IMR-90 (cell line): ENCODE measurements at regions not wholly inside any gene's neighbourhood (a gene's known extent, or its start where the extent isn't known, plus 50 kb on each side); places are given as distances from the start of the nearest gene placed in this dataset.

Experiments used
- ATAC-seq: fragments of 200-7000 bp; cut with Tn5 transposase; 2 replicates; pipeline ENCODE4 v1.9.1; 2020; ENCODE audit warnings: low read depth, mild to moderate bottlenecking, moderate library complexity
- BruUV-seq: library from RNA; stranded (reverse); fragments of 400-500 nt; replicated peaks from 2 replicates; lab custom pipeline; 2021; lab: Mats Ljungman, UMichigan
- CTCF ChIA-PET: fragments of 300-600 bp; formaldehyde crosslinking; extraction: SDS; loops from one replicate; lab custom pipeline; 2021; ENCODE audit warnings: antibody characterized with exemption; lab: Yijun Ruan, JAX
- POLR2A ChIA-PET: fragments of 300-600 bp; sonication (Branson Sonifier 250); formaldehyde crosslinking; loops from one replicate; lab custom pipeline; 2022; ENCODE audit warnings: antibody characterized with exemption; ENCODE audit not compliant: unreplicated experiment; lab: Charles Lee
- DNase-seq: peaks from one replicate; pipeline ENCODE4 v3.0.0; 2013
- H2AFZ ChIP-seq: replicated peaks from 2 replicates; pipeline ENCODE3; 2013; ENCODE audit warnings: low read length, mild to moderate bottlenecking; ENCODE audit not compliant: poor library complexity
- H2AK5ac ChIP-seq: 2 replicates; pipeline ENCODE4 v1.6.1; 2013; ENCODE audit warnings: low read depth, low read length, inconsistent platforms
- H2AK9ac ChIP-seq: replicated peaks from 2 replicates; pipeline ENCODE3; 2013; ENCODE audit warnings: mild to moderate bottlenecking, low read depth, low read length, moderate library complexity; ENCODE audit not compliant: poor library complexity
- H2BK120ac ChIP-seq: 2 replicates; pipeline ENCODE4 v1.6.1; 2013; ENCODE audit warnings: low read depth, low read length, inconsistent platforms
- H2BK15ac ChIP-seq: 3 replicates; pipeline ENCODE4 v1.6.1; 2013; ENCODE audit warnings: low read depth, low read length, inconsistent platforms
- H2BK20ac ChIP-seq: 2 replicates; pipeline ENCODE4 v1.6.1; 2013; ENCODE audit warnings: low read depth, mild to moderate bottlenecking, inconsistent platforms, low read length, moderate library complexity
- H2BK5ac ChIP-seq: 2 replicates; pipeline ENCODE4 v1.6.1; 2013; ENCODE audit warnings: mild to moderate bottlenecking, low read depth, low read length, inconsistent platforms; ENCODE audit not compliant: poor library complexity, severe bottlenecking
- H3K14ac ChIP-seq: replicated peaks from 2 replicates; pipeline ENCODE4 v1.6.1; 2013; ENCODE audit warnings: low read depth, low read length, inconsistent platforms
- H3K18ac ChIP-seq: 2 replicates; pipeline ENCODE4 v1.6.1; 2013; ENCODE audit warnings: low read depth, low read length, control low read depth
- H3K23ac ChIP-seq: 2 replicates; pipeline ENCODE4 v1.6.1; 2013; ENCODE audit warnings: low read depth, low read length, inconsistent platforms
- H3K27ac ChIP-seq: 2 replicates; pipeline ENCODE4 v1.5.1; 2013; ENCODE audit warnings: mild to moderate bottlenecking, control low read depth, low read length; ENCODE audit not compliant: insufficient read depth
- H3K27me3 ChIP-seq: 2 replicates; pipeline ENCODE4 v1.6.1; 2013; ENCODE audit warnings: low read length; ENCODE audit not compliant: control insufficient read depth, insufficient read depth
- H3K36me3 ChIP-seq: 2 replicates; pipeline ENCODE4 v1.6.1; 2013; ENCODE audit warnings: low read length, mixed read lengths; ENCODE audit not compliant: control insufficient read depth, insufficient read depth
- H3K4ac ChIP-seq: 2 replicates; pipeline ENCODE4 v1.6.1; 2013; ENCODE audit warnings: low read depth, low read length, inconsistent platforms
- H3K4me1 ChIP-seq: 2 replicates; pipeline ENCODE4 v1.6.1; 2013; ENCODE audit warnings: low read length, mixed read lengths; ENCODE audit not compliant: control insufficient read depth, insufficient read depth
- H3K4me2 ChIP-seq: 2 replicates; pipeline ENCODE4 v1.6.1; 2013; ENCODE audit warnings: low read depth, mild to moderate bottlenecking, control low read depth, low read length, moderate library complexity
- H3K4me3 ChIP-seq: 2 replicates; pipeline ENCODE4 v1.5.1; 2013; ENCODE audit warnings: low read depth, mild to moderate bottlenecking, control low read depth, low read length, moderate library complexity; ENCODE audit not compliant: insufficient read depth
- H3K56ac ChIP-seq: 2 replicates; pipeline ENCODE4 v1.6.1; 2013; ENCODE audit warnings: low read length, inconsistent platforms; ENCODE audit not compliant: insufficient read depth; ENCODE audit errors: extremely low read depth
- H3K79me1 ChIP-seq, 2 experiments: 2 replicates each; pipeline ENCODE4 v1.6.1; 2013; ENCODE audit warnings: low read length in 2 of 2, inconsistent platforms in 1 of 2, low read depth in 1 of 2
- H3K9ac ChIP-seq: 2 replicates; pipeline ENCODE4 v1.6.1; 2013; ENCODE audit warnings: low read depth, low read length, control low read depth
- H3K9me1 ChIP-seq: 2 replicates; pipeline ENCODE4 v1.6.1; 2013; ENCODE audit warnings: low read length, inconsistent platforms; ENCODE audit not compliant: insufficient read depth
- H3K9me3 ChIP-seq: 2 replicates; pipeline ENCODE4 v1.6.1; 2013; ENCODE audit warnings: low read length; ENCODE audit not compliant: control insufficient read depth, insufficient read depth
- H4K20me1 ChIP-seq: 2 replicates; pipeline ENCODE4 v1.6.1; 2013; ENCODE audit warnings: low read length, inconsistent platforms; ENCODE audit not compliant: insufficient read depth
- H4K5ac ChIP-seq: 2 replicates; pipeline ENCODE4 v1.6.1; 2013; ENCODE audit warnings: mild to moderate bottlenecking, low read depth, low read length, control low read depth
- H4K8ac ChIP-seq, 2 experiments: 2 replicates each; pipeline ENCODE4 v1.6.1; 2013; ENCODE audit warnings: low read depth in 2 of 2, low read length in 2 of 2, control low read depth in 1 of 2, inconsistent platforms in 1 of 2
- H4K91ac ChIP-seq: 2 replicates; pipeline ENCODE4 v1.6.1; 2013; ENCODE audit warnings: low read depth, low read length, inconsistent platforms; ENCODE audit not compliant: insufficient read depth
- BHLHE40 ChIP-seq: fragments of 150-350 bp; IDR thresholded peaks from 2 replicates; pipeline ENCODE4 v1.6.1; 2016; ENCODE audit warnings: mild to moderate bottlenecking, low read depth, low read length
- CEBPB ChIP-seq: IDR thresholded peaks from 2 replicates; pipeline ENCODE4 v1.6.1; 2012; ENCODE audit warnings: low read depth, low read length, improper control_type of control experiment
- CHD1 ChIP-seq: IDR thresholded peaks from 2 replicates; pipeline ENCODE4 v1.6.1; 2012; ENCODE audit warnings: low read depth, low read length, improper control_type of control experiment
- CTCF ChIP-seq: conservative IDR thresholded peaks from 2 replicates; pipeline ENCODE4 v1.5.1; 2012; ENCODE audit warnings: mild to moderate bottlenecking, low read depth, low read length, improper control_type of control experiment
- ELK1 ChIP-seq: fragments of 150-350 bp; IDR thresholded peaks from 2 replicates; pipeline ENCODE4 v1.6.1; 2016; ENCODE audit warnings: low read depth, mild to moderate bottlenecking, low read length, moderate library complexity, borderline replicate concordance
- FOS ChIP-seq: fragments of 150-350 bp; IDR thresholded peaks from 2 replicates; pipeline ENCODE4 v1.6.1; 2016; ENCODE audit warnings: low read depth, low read length
- MAFK ChIP-seq: IDR thresholded peaks from 2 replicates; pipeline ENCODE4 v1.6.1; 2012; ENCODE audit warnings: low read depth, low read length, improper control_type of control experiment
- MAZ ChIP-seq: IDR thresholded peaks from 2 replicates; pipeline ENCODE4 v1.6.1; 2012; ENCODE audit warnings: low read depth, mild to moderate bottlenecking, low read length, improper control_type of control experiment, moderate library complexity, borderline replicate concordance
- MXI1 ChIP-seq: IDR thresholded peaks from 2 replicates; pipeline ENCODE4 v1.6.1; 2012; ENCODE audit warnings: low read depth, mild to moderate bottlenecking, low read length, moderate library complexity, borderline replicate concordance
- NFE2L2 ChIP-seq: fragments of 150-350 bp; IDR thresholded peaks from 2 replicates; pipeline ENCODE4 v1.6.1; 2016; ENCODE audit warnings: low read depth, mild to moderate bottlenecking, low read length
- POLR2A ChIP-seq: IDR thresholded peaks from 2 replicates; pipeline ENCODE4 v1.6.1; 2012; ENCODE audit warnings: mild to moderate bottlenecking, low read depth, low read length
- RAD21 ChIP-seq: IDR thresholded peaks from 2 replicates; pipeline ENCODE4 v1.6.1; 2012; ENCODE audit warnings: low read length, improper control_type of control experiment
- RCOR1 ChIP-seq: IDR thresholded peaks from 2 replicates; pipeline ENCODE4 v1.6.1; 2012; ENCODE audit warnings: mild to moderate bottlenecking, low read length, improper control_type of control experiment; ENCODE audit not compliant: insufficient replicate concordance
- RFX5 ChIP-seq: IDR thresholded peaks from 2 replicates; pipeline ENCODE4 v1.8.0; 2012; ENCODE audit warnings: low read depth, mild to moderate bottlenecking, low read length, moderate library complexity
- SMC3 ChIP-seq: fragments of 150-350 bp; IDR thresholded peaks from 2 replicates; pipeline ENCODE4 v1.6.1; 2016; ENCODE audit warnings: low read depth, mild to moderate bottlenecking, antibody characterized with exemption, low read length, moderate library complexity
- USF2 ChIP-seq: fragments of 150-350 bp; IDR thresholded peaks from 2 replicates; pipeline ENCODE4 v1.6.1; 2017; ENCODE audit warnings: mild to moderate bottlenecking, antibody characterized with exemption, low read length, low read depth
- WGBS, 2 experiments: methylation state at CpG; one replicate each; pipeline versions ENCODE4 v1.1.5 to v1.1.7; 2013; ENCODE audit warnings: missing lambda C conversion rate in 2 of 2; ENCODE audit not compliant: insufficient read length in 1 of 2; ENCODE audit errors: extremely low coverage in 2 of 2; 5-methylcytosine and 5-hydroxymethylcytosine counted together
- dilution Hi-C: fragments of 300-500 bp; cut with HindIII; formaldehyde crosslinking; loops from one replicate; pipeline ENCODE4 v1.14.3; 2018; ENCODE audit warnings: low sequenced_read_pairs; ENCODE audit not compliant: unreplicated experiment
- in situ Hi-C: fragments of 300-500 bp; cut with MboI; formaldehyde crosslinking; loops from 3 replicates; pipeline ENCODE4 v1.14.3; 2019; ENCODE audit warnings: low sequenced_read_pairs, inconsistent platforms, mixed read lengths
- intact Hi-C: fragments of 100-400 bp; cut with micrococcal nuclease; formaldehyde crosslinking; loops from 2 replicates; pipeline ENCODE4 v1.10.0; 2022

- Histone ChIP-seq H3K4ac (no peak overlapping the region), H3K4me3 (no peak overlapping the region), H3K9me1 (no peaks in the 10 kb centered on the region), H3K56ac (no peak overlapping the region), H3K79me1 (no peaks in the 10 kb centered on the region), H2BK20ac (no peak overlapping the region), H2BK15ac (no peak overlapping the region), H2AK9ac (no peak overlapping the region), H3K4me1 (no peaks in the 10 kb centered on the region), H3K18ac (no peak overlapping the region), H3K23ac (no peak overlapping the region), H2BK5ac (no peak overlapping the region), H3K9me3 (no peaks in the 10 kb centered on the region), H4K5ac (no peak overlapping the region), H3K4me2 (no peak overlapping the region), H3K27me3 (no peaks in the 10 kb centered on the region), H3K27ac (no peak overlapping the region), H3K36me3 (no peaks in the 10 kb centered on the region), H4K91ac (no peak overlapping the region), H4K20me1 (no peaks in the 10 kb centered on the region), H2AFZ (no peak overlapping the region), H2BK120ac (no peak overlapping the region), H3K9ac (no peak overlapping the region), H4K8ac (no peak overlapping the region), H2AK5ac (0 out of 2 replicates have a peak overlapping the region, but pooled peaks have one; percentile 8), H3K14ac (no peak overlapping the region)
- ChIA-PET POLR2A (no interaction called here), CTCF (no interaction called here)
- dilution Hi-C loops (no loop called here), intact Hi-C loops (no loop called here), in situ Hi-C loops (no loop called here)
- DNase-seq, result no peak
- WGBS, 2 experiments, result no CpG with 5 or more reads among the region's 16 CpGs
- ATAC-seq, result no peak
- BruUV-seq, result no TSS peak
- no peak for TF ChIP-seq FOS
- no peak for TF ChIP-seq CTCF
- TF ChIP-seq ELK1, result no peak
- no peak for TF ChIP-seq RFX5
- no peak for TF ChIP-seq CHD1
- no peak for TF ChIP-seq RAD21
- no peak for TF ChIP-seq MXI1
- TF ChIP-seq SMC3, result no peak
- no peak for TF ChIP-seq USF2
- TF ChIP-seq CEBPB, result no peak
- TF ChIP-seq MAZ, result no peak
- no peak for TF ChIP-seq MAFK
- TF ChIP-seq POLR2A, result no peak
- TF ChIP-seq NFE2L2, result no peak
- TF ChIP-seq RCOR1, result no peak
- no peak for TF ChIP-seq BHLHE40
Measured at GRCh38 chr6:81969814-81970213, 217.3 kb upstream of the TENT5A start.
